GM18868 (cell line): ENCODE measurements at regions not wholly inside any gene's neighbourhood (a gene's known extent, or its start where the extent isn't known, plus 50 kb on each side); places are given as distances from the start of the nearest gene placed in this dataset.
A peak's percentile ranks its signal among the peaks of the same experiment; 100 is the strongest.
"Not testable (repeated sequence)": the region's sequence is repeated elsewhere in the genome, so short reads cannot be mapped to it uniquely, and the experiment has no call there.

ENCODE experiments used
- ATAC-seq: cut with Tn5 transposase; IDR thresholded peaks from one replicate; pipeline ENCODE4 v1.9.1; 2021; ENCODE audit warnings: mild to moderate bottlenecking, moderate library complexity; ENCODE audit not compliant: unreplicated experiment

GRCh38 chr13:58474581-58474980, 843.0 kb downstream of the PCDH17 start:
- ATAC-seq = no peak

GRCh38 chr13:58476206-58476918, 844.8 kb downstream of the PCDH17 start:
- ATAC-seq = no peak

GRCh38 chr13:58478858-58479257, 847.3 kb downstream of the PCDH17 start:
- no peak for ATAC-seq

GRCh38 chr13:58480061-58480460, 848.5 kb downstream of the PCDH17 start:
- ATAC-seq = no peak

- no peak for ATAC-seq
Observed at GRCh38 chr13:58488251-58488650, 856.7 kb downstream of the PCDH17 start.

GRCh38 chr13:58495668-58496067, 864.1 kb downstream of the PCDH17 start:
- ATAC-seq = peak; percentile 55

- ATAC-seq = no peak
Observed at GRCh38 chr13:58500938-58501337, 869.4 kb downstream of the PCDH17 start.

GRCh38 chr13:58504202-58504700, 872.7 kb downstream of the PCDH17 start:
- not testable (repeated sequence) for ATAC-seq

GRCh38 chr13:58505262-58505920, 873.8 kb downstream of the PCDH17 start:
- not testable (repeated sequence) for ATAC-seq

- ATAC-seq = no peak
Observed at GRCh38 chr13:58528351-58528750, 896.8 kb downstream of the PCDH17 start.

GRCh38 chr13:58531614-58532013, 900.1 kb downstream of the PCDH17 start:
- ATAC-seq = peak; percentile 57

GRCh38 chr13:58542530-58542929, 911.0 kb downstream of the PCDH17 start:
- ATAC-seq = peak; percentile 61

- ATAC-seq = peak; percentile 39
Observed at GRCh38 chr13:58547419-58547818, 915.9 kb downstream of the PCDH17 start.

GRCh38 chr13:58566176-58566575, 934.6 kb downstream of the PCDH17 start:
- no peak for ATAC-seq

- peak; percentile 59 for ATAC-seq
Observed at GRCh38 chr13:58573743-58574142, 942.2 kb downstream of the PCDH17 start.

GRCh38 chr13:58574791-58575190, 943.2 kb downstream of the PCDH17 start:
- no peak for ATAC-seq

- no peak for ATAC-seq
Observed at GRCh38 chr13:58579468-58579867, 947.9 kb downstream of the PCDH17 start.

- no peak for ATAC-seq
Observed at GRCh38 chr13:58583966-58584365, 952.4 kb downstream of the PCDH17 start.

GRCh38 chr13:58584610-58585009, 953.1 kb downstream of the PCDH17 start:
- ATAC-seq = no peak

GRCh38 chr13:58587183-58587582, 955.6 kb downstream of the PCDH17 start:
- peak; percentile 98 for ATAC-seq

- ATAC-seq = no peak
Observed at GRCh38 chr13:58592052-58592451, 960.5 kb downstream of the PCDH17 start.

- ATAC-seq = no peak
Observed at GRCh38 chr13:58592786-58593185, 961.2 kb downstream of the PCDH17 start.
